GM21737 (cell line): ENCODE measurements at regions not wholly inside any gene's neighbourhood (a gene's known extent, or its start where the extent isn't known, plus 50 kb on each side); places are given as distances from the start of the nearest gene placed in this dataset.

Source experiments
- ATAC-seq: cut with Tn5 transposase; IDR thresholded peaks from one replicate; pipeline ENCODE4 v1.9.1; 2021; ENCODE audit warnings: mild to moderate bottlenecking, moderate library complexity; ENCODE audit not compliant: unreplicated experiment

- ATAC-seq: no peak
Measured at GRCh38 chr7:155360495-155361345, 63.0 kb downstream of the INSIG1 start.

- ATAC-seq: no peak
Measured at GRCh38 chr7:155361346-155361680, 63.6 kb downstream of the INSIG1 start.

- no peak for ATAC-seq
Measured at GRCh38 chr7:155361947-155362346, 64.3 kb downstream of the INSIG1 start.

- ATAC-seq: no peak
Measured at GRCh38 chr7:155362380-155363145, 64.9 kb downstream of the INSIG1 start.

- ATAC-seq: no peak
Measured at GRCh38 chr7:155363146-155363539, 65.5 kb downstream of the INSIG1 start.

GRCh38 chr7:155363852-155364600, 66.3 kb downstream of the INSIG1 start:
- ATAC-seq: no peak

- no peak for ATAC-seq
Measured at GRCh38 chr7:155365146-155365874, 67.6 kb downstream of the INSIG1 start.

- ATAC-seq: no peak
Measured at GRCh38 chr7:155368894-155369600, 71.4 kb downstream of the INSIG1 start.

- no peak for ATAC-seq
Measured at GRCh38 chr7:155369766-155370165, 72.1 kb downstream of the INSIG1 start.

- no peak for ATAC-seq
Measured at GRCh38 chr7:155371331-155371883, 73.7 kb downstream of the INSIG1 start.

- no peak for ATAC-seq
Measured at GRCh38 chr7:155371884-155372781, 74.5 kb downstream of the INSIG1 start.

- no peak for ATAC-seq
Measured at GRCh38 chr7:155372782-155373358, 75.2 kb downstream of the INSIG1 start.

- ATAC-seq: no peak
Measured at GRCh38 chr7:155373359-155374273, 75.9 kb downstream of the INSIG1 start.

- no peak for ATAC-seq
Measured at GRCh38 chr7:155374276-155375252, 76.9 kb downstream of the INSIG1 start.

GRCh38 chr7:155375337-155376277, 77.9 kb downstream of the INSIG1 start:
- no peak for ATAC-seq
